Stimulated activated CD4-positive, alpha-beta T cell treated with anti-CD3 and anti-CD28 coated beads, Interleukin-1b, Interleukin-23, amount 100 ng/mL, for 48 hours (primary cell): ENCODE measurements at regions not wholly inside any gene's neighbourhood (a gene's known extent, or its start where the extent isn't known, plus 50 kb on each side); places are given as distances from the start of the nearest gene placed in this dataset.
"Not testable (repeated sequence)": the region's sequence is repeated elsewhere in the genome, so short reads cannot be mapped to it uniquely, and the experiment has no call there.

Experiments used
- DNase-seq: peaks from one replicate; pipeline ENCODE4 v3.0.0-alpha.2; 2020

GRCh38 chr6:141969201-141969600, 163.5 kb upstream of the GJE1 start:
- DNase-seq, result no peak

DNA sequence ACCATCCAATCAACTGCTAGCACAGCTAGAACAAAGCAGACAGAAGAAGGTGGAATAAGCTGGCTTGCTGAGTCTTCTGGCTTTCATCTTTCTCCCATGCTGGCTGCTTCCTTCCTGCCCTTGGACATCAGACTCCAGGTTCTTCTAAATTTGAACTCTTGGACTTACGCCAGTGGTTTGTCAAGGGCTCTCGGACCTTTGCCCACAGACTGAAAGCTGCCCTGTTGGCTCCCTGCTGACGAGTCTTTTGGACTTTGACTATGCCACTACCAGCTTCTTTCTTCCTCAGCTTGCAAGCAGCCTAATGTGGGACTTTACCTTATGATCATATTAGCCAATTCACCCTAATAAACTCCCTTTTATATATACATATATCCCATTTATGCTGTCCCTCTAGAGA, 164.1 kb upstream of the GJE1 start:
- DNase-seq, result no peak

DNA sequence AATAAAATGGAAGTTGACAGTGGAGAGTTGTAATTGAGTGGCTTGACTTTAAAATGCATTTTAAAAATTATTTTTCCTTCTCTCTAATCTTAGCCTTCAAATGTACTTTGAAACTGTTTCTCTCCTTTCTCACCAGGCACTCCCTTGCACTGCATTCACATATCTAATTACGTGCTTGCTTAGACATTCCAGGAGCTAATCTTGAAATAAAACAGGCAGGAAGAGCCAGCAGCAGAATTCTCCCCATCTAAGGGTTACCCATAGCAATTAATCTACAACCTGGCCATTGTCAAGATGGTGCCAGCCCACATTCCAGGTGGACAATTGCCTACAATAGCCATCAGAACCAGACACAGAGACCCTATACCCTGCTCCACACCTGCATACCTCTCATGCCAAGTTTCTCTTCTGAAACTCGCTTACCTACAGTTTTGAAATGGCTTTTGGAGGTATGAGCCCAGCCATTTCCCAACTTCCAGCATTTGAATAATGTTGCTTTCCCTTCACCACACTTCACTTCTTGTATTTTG, 167.6 kb upstream of the GJE1 start:
- DNase-seq, result no peak

GRCh38 chr6:141963543-141964295, 169.0 kb upstream of the GJE1 start:
- no peak for DNase-seq

DNA sequence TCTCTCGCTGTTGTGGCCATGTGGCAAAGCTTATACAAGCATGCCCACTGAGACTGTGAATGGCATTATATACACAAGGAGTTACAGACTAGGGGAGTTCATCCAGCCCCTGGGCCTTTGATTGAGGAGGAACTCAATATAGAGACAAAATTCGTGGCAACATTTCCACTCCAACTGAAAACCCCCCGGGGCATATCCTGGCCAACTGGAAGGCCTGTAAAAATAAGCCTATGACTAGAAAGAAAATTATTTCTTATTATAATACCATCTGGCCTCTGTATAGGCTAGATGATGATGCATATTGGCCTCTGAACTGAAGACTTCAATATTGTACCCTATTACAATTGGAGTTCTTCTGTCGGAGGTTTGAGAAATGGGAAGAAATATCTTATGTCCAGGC, 175.5 kb upstream of the GJE1 start:
- DNase-seq, result no peak

- no peak for DNase-seq
These were observed 175.9 kb upstream of the GJE1 start for GRCh38 chr6:141956868-141957267.

- no peak for DNase-seq
These were observed 176.5 kb upstream of the GJE1 start for GRCh38 chr6:141956046-141956761.

DNA sequence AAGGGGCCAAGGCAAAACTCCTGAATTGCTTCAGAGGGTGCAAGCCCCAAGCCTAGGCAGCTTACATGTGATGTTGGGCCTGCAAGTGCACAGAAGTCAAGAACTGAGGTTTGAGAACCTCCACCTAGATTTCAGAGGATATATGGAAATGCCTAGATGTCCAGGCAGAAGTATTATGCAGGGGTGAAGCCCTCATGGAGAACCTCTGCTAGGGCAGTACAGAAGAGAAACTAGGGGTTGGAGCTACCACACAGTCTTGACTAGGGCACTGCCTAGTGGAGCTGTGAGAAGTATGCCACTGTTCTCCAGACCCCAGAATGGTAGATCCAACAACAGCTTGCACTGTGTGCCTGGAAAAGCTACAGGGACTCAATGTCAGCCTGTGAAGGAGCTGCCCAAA, 179.7 kb upstream of the GJE1 start:
- DNase-seq, result no peak

DNA sequence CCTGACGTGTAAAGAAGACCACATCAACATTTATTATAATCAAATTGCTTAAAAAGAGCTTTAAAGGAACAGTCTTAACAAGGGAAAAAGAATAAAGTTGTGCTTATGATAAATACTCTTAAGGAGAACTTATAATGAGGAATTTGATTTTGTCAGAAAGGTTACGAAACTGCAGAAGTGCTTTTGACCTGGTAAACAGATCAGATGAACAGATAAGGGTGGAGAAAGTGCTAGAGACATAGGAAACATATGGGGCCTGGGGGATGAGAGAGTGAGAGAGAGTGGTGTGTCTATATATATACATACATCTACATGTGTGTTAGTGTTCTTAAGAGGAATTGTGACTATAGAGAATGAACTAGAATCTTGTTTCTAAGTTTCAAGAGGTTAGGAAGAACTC, 186.2 kb upstream of the GJE1 start:
- no peak for DNase-seq

- DNase-seq, result no peak
These were observed 194.1 kb upstream of the GJE1 start for GRCh38 chr6:141938664-141939063.

- no peak for DNase-seq
These were observed 200.0 kb upstream of the GJE1 start for GRCh38 chr6:141932685-141933084.

DNA sequence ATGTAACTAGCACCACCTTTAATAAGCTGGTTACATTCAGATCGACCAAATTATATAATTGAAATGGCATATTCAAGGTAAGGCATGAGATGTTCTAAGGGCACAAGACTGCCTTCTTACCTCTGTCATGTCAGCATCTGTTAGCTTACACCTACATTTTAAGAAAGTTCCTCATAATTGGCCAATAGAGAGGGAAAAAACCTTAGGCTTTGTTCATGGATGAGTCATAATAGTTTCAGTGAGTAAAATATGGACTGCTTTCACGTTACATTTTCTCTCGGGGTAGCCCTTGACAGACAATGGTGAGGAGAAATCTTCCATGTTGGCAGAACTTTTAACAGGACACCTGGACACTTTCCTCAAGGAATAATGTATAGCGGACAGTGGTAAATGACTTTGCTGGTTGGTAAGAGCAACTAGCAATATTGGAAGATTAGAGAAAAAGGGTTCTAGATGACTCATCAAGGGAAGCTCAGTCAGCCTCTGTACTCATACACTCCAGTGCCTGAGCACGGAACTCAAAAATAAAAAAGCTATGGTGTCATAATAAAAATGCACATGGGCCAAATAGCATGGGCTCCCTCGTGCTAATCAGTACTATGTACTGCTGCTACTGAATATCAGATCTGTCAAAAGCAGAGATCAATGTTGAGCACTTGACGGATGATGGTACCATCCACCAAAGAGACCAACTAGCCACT, 206.4 kb upstream of the GJE1 start:
- not testable (repeated sequence) for DNase-seq

DNA sequence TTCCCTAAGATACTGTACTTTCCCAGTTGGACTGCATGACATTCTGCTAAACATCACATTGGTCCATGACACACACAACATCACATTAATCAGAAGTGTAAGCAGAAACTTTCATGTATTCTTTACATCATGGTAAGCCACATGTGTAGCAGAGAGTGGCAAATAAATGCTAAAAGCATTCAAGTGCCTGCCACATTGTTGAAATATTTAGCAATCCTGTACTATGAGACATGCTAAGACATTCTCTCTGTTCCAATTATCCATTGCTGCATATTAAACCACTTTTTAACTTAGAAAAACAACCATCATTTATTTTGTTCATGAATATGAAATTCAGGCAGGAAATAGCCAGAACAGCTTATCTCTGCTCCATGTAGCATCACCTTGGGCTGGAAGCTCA, 207.7 kb upstream of the GJE1 start:
- no peak for DNase-seq

GRCh38 chr6:141922898-141923297, 209.8 kb upstream of the GJE1 start:
- DNase-seq, result no peak

GRCh38 chr6:141916682-141917505, 215.8 kb upstream of the GJE1 start:
- DNase-seq, result not testable (repeated sequence)

- no peak for DNase-seq
These were observed 218.1 kb upstream of the GJE1 start for GRCh38 chr6:141914646-141915045.

- no peak for DNase-seq
These were observed 226.1 kb upstream of the GJE1 start for GRCh38 chr6:141906569-141907080.

DNA sequence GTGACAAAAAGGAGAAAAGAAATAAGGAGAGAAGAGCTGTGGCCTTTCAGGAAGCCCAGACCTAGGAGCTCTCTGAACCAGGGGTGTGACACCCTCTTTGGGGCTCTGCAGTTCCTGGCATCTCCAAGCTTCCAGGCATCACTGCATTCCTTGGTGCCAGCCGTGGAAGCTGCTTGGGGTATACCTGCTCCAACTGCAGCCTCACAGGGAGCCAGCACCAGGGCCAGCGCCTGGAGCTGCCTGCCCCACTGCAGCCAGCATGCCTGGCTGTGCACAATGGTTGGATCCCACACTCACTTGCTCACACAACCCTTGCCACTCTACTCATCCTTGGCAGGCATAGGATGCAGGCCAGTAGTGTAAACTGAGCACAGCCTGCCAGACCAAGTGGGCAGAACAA, 242.1 kb upstream of the GJE1 start:
- no peak for DNase-seq

DNA sequence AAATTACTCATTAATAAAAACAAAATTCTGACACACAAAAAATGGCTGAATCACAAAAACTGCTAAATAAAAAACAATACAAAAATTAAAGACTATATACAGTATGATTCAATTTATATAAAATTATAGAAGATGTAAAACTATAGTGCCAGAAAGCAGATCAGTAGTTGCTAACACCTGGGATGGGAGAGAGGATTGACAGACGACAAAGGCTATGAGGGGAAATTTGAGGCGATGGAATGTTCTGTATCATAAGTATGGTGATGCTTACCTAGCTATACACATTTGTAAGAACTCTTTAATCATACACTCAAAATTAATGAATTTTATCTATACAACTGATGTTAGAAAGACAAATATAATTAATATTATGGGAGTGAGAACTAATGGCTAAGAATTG, 247.9 kb upstream of the GJE1 start:
- no peak for DNase-seq

DNA sequence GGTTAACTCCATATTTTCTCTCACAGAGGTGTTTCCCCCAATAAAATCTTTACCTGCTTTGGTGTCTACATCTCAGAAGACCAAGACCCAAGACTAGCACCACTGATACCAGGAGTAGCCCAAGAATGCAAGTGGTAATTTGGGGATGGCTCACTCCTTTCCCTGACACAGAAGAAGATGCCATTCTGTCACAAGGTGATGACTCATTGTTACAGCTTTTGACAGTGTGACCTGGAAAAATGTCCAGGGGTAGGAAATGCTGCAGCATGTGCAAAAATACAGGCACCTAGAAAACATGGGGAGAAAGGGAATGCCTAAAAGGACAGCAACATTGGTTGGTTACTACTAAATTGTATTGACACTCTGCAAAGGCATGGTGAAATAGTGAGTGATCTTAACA, 254.0 kb upstream of the GJE1 start:
- DNase-seq, result no peak

DNA sequence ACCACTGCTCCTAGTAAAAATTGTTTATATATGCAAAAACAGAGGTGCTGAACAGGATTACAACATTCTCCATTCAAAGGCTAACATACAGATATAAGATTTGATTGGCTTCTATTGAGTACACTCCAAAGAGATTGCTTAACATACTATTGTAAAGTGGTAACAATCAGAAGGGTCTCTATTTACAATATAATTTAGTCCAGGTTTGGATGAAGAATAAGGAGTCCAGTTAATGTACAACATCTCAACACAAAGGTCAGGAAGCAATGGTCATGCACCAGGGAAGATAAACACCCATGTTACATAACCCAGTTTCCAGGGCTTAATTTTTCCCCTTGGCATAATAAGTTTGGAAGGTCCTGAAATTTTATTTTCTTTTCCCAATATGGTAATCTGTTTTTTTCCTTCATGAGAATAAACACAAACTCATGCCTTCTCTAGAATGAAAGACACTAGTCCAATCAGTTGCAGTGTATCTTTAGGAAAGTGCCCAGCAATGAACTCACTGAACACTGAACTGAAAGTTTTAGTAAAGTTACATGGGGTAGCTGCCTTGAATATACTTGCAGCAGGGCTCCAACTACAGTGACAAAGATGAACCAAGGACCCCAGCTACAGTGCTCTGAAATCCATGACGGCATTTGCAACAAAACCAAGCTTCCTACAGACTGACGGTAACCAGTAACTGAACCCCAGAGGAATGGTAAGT, 255.3 kb upstream of the GJE1 start:
- no peak for DNase-seq
